ENCODE measurements at regions not wholly inside any gene's neighbourhood (a gene's known extent, or its start where the extent isn't known, plus 50 kb on each side); places are given as distances from the start of the nearest gene placed in this dataset.

DNA sequence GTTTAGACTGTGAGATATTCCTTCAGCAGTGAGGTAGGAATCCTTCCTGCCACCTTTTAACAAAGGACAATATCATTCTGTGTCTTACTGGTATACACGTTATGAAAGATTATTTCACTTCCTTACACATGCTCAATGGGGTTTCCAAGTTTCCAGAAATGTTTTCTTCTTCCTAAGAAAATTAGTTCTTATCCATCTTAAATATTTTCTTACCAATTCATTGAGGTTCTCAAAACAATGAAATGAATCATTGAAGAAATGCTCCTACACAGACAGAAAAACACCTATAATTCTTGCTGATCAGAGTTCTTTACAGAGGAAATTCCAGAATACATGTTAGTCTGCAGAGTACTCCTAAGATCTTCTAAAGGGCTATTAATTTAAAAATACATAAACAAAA is 51.4 kb upstream of the SEC61G start:
- DNase-seq, result no peak

DNA sequence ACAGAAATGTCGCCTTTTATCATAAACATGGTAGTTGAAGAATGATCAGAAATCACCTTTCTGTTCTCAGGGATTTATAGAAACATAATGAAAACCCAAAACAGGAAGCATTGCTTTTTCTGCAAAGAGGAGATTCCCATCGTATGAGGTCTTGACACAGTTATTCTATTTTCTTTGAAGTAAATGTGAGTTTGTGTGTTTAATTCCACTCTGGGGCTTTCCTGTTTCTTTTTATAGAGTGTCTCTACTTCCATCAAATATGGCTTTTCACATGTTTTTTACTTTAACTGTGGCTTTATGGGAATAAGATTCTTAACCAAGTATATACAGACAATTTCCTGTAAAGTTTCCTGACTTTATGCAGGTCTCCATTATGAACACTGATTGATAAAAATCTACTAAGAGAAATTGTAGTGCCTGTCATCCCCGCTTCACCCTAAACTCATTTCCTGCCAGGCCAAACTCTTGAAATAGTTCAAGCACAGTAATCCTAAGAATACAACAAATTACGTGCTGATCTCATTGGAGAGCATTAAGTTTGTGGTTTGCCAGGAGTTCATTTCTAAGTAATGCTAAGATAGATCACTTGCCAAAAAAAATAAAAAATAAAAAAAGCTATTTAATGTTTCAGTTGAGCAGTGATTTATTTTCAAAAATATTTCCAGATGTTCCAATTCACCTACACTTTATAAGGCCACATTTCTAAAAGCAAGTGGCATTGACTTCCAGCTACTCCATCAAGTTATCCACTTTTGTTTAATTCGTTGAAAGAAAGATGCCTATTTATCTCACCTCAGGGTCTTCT is 52.2 kb upstream of the SEC61G start:
- no peak for DNase-seq

DNA sequence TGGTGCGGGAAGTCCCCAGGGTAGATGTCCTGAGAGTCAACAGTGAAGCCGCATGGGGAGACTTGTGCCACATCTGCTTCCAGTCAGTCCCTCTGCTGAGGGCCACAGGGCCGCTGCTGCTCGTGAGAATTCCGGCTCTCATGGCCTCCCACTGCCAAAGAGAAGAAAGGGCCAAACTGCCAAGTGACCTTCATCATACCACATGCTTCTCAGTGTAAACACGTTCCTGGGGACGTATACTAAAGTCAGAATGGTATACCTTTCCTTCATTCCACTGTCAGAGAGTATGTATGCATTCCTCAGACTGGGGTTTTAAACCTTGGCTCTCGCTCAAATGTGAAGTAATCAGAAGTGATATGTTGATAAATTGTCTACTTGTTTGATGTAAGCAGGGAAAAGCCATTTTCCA is 52.8 kb upstream of the SEC61G start:
- DNase-seq, result no peak

DNA sequence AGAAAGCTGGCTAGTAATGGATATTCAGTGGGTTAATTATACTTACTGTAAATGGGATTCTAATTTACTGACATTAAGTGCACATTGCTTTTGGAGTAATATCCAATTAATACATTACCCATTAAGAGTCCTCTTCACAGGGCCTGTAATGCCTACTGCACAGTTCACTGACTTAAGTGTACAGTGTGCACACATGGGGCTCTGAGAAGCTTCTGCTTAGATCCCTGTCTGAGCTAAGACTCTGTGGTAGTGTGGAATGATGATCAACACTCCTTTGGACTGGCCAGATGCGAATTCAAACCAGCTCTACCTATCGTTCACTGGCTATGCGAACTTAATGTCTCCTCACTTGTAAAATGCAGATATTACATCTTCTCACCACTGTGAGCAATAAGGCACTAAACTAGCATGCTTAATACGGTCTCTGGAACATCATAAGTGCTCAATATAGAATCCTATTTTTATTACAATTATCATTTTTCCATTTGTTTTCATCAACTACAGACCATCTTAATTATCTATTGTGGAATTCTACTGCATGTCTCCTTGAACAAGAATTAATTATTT is 53.8 kb upstream of the SEC61G start:
- no peak for DNase-seq

DNA sequence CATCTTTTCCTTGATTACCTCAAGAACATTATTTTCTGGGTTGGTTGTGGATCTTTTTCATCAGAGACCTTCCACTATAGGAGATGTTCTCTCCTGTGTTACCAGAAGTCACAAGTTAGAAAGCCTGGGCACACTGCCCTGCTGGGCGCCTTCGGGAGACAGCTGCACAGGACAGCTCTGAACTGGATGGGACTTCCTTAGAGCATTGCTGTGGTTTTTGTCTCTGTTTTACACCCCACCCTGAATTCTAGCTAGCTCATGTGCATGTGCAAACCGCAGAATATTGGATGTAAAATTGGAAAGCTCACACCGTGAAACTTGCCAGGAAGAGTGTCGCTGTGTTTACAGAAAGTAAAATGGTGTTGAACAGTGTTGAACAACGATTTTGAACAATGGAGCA is 54.4 kb upstream of the SEC61G start:
- DNase-seq, result no peak

DNA sequence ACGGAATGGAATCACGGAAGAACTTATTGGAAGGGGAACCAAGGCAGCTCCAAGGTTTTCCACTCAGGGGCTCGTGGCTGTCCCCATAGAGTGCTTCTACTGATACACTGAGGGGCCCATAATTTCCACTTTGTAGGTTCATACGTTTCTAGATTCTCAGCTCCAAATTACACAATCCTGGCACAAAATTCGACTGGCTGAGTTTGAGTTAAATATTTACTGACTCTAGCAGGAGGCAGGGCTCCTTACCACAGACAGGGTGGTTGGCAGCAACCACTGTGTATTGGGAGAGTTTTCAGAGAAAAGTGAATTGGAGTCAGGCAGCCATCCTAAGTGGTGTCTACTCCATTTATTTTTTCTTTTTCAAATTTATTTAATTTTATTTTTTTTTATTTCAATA is 55.4 kb upstream of the SEC61G start:
- DNase-seq, result no peak

DNA sequence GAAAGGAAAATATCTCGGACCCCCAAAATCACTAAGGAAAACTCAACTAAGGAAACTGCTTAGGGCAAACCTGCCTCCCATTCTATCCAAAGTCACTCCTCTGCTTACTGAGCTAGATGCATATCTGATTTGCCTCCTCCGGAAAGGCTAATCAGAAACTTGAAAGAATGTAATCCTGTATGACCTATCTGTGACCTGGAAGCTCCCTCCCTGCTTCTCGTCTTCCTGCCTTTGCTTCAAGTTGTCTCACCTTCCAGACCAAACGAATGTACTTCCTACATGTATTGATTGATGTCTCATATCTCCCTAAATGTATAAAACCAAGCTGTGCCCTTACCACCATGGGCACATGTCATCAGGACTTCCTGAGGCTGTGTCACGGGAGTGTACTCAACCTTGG is 58.1 kb upstream of the SEC61G start:
- DNase-seq, result no peak

DNA sequence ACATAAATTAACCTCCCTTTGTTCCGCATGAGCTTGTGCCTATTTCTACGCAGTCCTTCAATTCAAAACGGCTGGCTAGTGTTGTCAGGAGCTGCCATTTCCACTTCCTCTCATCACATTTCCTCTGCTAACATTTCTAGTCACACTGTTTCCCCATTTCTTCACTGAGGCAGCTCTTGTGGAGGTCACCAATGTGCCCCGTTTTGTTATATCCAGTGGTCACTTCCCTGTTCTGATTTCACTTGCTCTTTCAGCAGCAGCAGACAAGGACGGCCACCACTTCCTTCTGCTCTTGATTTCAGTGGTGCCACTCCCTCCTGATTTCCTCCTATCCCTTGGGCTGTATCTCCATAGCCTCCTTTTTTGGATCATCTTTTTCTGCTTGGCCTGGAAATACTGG is 64.8 kb upstream of the SEC61G start:
- DNase-seq, result no peak

DNA sequence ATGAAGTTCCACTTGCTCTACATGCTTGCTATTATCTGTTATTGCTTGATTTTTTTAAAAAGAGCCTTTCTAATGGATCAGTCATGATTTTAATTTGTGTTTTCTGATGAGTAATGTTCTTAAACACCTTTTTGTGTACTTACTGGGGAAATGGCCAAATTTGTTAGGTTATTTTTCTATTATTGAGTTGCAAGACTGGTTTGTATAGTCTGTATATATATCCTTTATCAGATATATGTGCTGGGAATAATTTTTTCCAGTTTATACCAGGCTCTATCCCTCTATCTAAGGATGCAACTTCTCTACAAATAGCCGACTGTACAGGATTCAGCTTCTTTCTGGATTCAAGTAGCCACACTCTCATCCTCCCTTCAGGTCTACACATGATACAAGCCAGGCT is 65.6 kb upstream of the SEC61G start:
- no peak for DNase-seq

DNA sequence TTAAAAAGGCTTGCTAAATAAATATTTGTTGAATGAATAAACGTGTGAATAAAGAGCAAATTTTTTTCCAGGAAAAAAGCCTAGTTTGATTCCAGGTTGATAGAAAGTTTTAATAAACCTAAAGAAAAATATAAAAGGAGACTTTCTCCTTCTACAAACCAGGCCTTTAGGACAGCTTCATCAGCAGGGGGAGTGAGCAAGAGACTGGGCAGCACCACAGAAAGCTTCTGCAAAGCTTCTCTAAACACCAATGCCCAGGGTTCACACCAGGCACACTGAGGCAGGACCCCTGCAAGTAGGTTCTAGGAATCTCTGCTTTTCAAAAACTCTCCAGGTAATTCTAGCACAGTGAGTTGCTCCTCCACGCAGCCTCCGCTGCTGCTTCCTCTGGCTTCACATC is 66.4 kb upstream of the SEC61G start:
- no peak for DNase-seq

DNA sequence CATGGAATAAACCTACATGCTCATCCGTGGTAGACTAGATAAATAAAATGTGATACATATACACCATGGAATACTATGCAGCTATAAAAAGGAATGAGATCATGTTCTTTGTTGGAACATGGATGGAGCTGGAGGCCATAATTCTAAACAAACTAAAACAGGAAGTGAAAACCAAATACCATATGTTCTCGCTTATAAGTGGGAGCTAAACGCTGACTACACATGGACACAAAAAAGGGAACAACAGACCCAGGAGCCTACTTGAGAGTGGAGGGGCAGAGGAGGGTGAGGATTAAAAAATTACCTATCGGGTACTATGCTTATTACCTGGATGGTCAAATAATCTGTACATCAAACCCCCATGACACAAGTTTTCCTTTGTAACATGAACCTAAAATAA is 68.7 kb upstream of the SEC61G start:
- no peak for DNase-seq

DNA sequence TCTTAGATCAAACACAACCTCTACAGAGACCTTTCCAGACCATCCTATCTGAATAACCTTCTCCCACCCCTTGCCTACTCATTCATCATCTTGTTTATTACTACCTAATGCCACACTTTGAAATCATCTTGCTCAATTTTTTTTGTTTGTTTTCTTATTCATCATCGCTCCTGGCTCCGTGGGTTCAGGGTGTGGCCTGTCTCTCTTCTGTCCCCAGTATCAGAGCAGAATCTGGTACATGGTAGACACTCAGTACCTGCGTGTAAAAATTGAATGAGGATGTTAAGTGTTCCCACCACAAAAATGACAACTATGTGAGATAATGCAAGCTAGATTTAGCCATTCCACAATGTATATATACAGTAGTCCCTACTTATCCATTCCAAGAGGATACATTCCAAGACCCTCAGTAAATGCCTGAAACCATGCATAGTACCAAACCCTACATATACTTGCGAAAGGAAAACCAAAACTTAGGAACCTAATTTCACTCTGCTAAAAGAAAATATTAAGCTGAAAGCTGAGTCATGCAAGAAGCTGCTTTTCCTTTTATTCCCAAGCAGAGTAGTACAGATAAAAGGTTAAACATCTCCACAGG is 72.1 kb upstream of the SEC61G start:
- DNase-seq, result no peak

DNA sequence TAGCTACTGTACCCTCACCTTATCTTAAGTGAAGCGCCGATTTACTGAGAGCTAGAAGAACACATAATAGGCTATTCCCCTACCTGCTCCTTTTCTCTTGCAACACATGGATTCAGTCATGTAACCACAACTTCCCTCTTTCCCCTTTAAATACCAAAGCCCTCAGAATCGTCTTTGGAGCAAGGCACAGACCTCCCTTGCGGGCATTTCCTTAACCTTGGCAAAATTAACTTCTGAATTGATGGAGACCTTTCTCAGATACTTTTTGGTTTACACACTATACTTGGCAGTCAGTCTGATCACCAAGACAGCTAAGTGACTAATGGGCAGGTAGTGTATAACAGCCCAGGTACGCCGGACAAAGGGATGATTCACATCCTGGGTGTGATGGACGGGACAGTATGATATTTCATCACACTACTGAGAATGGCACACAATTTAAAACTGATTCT is 72.7 kb upstream of the SEC61G start:
- no peak for DNase-seq

DNA sequence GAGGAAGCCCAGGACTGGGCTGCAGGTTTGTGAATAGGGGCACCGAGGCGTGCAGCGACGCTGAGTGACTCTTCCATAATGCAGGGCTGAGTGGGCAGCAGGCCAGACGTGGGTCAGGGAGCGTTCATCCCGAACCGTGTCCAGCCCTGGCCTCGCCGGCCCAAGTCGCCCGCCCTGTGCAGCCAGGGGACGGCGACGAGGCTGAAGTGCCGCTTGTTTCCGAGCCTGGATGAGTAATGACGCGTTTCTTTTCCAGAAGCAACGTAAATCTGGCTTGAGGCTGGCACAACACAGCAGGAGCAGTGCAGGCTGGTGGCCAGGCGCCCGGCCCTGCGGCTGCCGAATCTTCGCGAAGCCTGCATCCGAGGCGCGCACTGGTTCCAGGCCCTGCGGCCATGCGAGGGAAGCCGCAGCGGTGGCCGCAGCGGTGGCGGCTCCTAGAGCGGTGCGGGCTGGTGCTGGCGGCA is 74.0 kb upstream of the SEC61G start:
- DNase-seq, result no peak

DNA sequence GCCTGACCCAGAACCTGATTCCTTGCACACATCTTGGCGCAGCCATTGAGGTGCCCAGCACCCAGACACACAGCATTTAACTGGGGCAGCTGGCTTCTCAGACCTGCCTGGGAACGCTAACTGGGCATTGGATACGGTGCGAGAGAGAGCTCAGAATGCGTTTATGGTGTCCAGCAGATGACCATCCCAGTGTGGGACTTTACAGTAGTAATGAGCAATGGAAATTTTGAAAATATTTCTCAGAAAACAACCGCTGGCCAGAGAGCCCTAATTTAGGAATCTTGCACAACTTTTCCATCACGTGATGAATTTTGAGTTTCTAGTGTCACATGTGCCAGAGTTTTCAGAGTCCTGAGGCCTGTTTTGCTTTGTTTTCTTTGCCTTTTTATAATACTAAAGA is 78.2 kb upstream of the SEC61G start:
- DNase-seq, result no peak

DNA sequence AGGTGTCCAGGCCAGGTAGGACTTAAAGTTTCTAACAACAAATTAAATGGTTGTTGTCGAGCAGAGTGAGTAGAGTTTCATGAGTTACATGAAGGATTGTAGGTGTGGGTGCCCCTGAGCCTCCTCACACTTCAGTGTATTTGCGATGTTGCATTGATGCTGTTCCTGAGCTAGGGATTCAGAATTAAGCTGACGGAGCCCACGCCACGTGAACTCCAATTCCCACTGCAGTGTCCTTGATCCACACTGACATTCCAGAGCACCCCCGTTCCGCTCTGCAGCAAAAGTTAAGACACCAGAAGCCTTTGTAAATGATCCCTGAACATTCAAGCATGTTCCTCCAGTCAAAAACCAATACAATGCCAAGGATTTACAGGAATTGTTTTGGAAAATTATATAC is 78.8 kb upstream of the SEC61G start:
- no peak for DNase-seq

DNA sequence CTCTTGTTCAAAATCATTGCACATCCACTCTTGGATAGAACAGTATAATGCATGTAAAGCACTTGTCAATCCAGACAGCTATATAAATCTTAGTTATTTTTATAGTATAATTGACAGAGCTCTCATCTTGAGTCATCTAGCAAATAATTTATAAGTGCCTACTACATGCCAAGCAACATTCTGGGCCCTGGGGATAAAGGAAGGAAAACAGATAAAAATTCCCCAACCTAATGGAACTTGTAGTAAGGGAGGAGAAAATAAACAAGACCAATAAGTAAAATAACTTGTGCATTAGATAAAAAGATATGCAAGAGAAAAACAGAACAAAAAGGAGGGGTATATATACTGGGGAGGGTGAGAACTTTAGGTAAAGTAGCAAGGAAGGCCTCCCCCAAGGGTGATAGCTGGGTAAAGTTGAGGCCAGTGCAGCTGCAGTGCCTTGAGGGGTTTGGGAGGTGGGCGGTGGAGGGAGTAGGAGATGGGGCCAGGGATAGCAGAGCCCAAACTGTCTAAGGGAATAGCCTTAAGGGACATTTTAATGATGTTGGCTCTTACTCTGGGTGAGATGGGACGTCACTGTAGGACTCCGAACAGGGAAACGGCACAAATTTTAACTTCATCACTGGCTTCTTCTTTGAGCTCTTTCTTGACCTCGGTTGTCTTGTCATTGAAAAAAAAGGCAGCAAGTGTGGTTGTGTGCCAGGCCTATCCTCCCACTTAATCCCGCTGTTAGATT is 79.3 kb upstream of the SEC61G start:
- DNase-seq, result no peak

DNA sequence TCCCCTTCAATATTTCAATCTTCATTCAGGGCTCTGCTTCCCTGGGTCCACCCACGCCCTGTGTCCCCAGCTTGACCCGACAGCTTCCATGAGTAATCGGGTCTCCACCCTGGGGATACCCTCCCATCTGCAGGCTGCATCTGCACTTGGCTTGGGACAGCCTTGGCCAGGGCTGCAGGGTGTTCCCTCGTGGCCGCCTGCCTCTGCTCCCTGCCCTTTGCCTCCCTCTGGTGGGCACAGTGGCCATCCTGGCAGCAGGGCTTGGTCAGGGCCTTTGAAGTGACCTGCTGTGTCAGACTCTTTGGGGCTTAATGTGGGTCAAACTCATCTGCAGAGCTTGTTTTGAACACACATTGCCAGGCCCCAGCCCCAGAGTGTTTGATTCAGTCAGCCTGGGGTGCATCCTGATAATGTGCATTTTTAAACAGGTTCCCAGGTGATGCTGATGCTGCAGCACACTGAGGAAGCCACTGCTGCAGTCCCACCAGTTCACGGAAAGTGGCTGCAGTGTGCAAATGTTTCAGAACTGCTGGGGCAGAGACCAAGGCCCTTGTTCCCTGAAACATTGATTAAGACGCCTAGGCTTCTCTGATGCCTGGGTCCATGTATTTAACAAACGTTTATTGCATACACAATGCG is 80.7 kb upstream of the SEC61G start:
- no peak for DNase-seq

DNA sequence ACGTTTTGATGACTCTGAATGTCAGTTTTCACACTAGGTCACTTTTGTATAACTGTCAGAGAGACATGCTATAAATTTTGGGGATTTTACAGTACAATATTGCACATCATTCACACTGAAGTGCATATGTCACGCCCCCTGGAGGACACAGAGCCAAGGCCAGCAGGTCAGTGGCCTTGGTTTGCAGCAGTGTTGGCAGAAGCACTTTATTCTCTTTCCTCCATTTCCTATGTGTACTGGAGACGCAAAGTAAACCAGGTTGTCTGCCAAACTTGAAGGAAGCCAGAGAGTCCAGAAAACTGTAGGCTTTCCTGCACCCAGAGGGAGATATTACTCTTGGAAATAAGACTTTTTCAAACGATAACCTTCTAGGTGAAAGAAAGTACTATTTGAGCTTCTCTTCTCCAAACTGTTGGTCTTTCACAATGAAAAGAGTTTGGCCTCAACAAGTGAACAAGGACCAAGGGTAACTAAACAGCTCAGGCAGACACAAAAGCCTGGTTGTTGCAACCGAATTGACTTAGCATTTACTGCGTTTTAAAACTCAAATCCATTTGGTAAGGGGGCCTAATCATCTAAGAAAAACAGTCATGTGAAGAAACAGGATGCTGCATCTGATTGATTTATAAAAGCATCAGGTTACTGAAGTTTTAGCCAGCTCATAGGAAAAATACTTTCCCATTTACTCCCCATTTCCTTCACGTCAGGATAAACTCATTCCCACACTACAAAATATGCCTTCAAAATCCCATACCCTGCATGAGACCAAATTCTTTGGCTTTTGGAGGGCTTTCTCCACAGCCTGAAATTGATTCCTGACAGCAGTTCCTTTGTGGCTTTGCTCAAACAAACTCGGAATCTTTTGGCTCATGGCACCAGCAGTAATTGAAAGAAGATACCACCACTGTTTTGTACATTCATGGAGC is 83.0 kb upstream of the SEC61G start:
- DNase-seq, result no peak

DNA sequence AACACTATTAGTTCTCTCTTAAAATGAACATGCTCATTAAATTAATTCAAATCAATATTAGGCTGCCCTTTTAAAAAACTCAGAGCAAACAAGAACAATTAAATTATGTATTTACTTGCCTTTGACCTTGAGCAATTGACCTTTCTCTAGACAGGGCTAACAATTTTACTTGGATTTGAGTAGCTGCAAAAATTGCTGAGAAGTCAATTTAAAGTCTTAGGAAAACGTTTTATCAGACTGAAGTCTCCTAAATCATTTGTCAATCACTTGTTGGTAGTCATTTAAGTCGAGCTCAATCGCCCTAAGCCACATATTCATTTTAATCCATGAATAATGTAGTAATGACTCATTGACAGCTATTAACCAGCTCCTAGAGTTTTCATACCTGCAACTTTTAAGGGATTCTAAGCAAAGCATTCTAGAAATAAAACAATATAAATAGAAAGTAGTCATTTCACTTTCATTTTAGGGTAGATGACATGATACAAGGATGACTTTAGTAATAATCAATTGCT is 84.9 kb upstream of the SEC61G start:
- no peak for DNase-seq

DNA sequence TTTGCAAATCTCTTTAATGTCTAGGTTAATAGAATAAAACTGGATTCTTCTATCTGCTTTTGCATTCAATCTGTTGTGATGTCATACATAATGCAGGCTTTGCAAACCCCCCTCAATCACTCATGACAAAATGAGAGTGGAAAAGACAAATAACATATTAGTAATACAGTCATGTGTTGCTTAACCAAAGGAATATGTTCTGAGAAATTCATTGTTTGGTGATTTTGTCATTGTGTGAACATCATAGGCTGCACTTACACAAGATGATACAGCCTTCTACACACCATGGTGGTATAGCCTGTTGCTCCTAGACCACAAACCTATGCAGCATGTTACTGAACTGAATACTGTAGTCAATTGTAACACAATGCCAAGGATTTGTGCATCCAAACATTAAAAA is 87.3 kb upstream of the SEC61G start:
- no peak for DNase-seq

DNA sequence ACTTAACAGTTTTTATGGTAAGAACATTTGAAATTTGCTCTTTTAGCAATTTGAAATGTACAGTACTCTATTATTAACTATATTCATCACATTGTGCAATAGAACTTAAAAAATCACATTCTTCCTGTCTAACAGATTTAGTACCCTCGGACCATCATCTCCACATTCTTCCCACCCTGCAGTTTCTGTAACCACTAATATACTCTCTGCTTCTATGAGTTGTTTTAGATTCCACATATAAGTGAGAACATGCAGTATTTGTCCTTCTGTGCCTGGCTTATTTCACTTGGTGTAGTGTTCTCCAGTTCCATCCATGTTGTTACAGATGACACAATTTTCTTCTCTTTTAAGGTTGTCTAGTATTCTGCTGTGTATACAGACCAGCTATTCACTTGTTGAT is 88.9 kb upstream of the SEC61G start:
- DNase-seq, result no peak

All from NCI-H2171 (cell line).